HepG2 (cell line): ENCODE measurements at regions not wholly inside any gene's neighbourhood (a gene's known extent, or its start where the extent isn't known, plus 50 kb on each side); places are given as distances from the start of the nearest gene placed in this dataset.

Experiments used
- ATAC-seq: fragments of 200-7000 bp; cut with Tn5 transposase; 3 replicates; pipeline ENCODE4 v1.9.1; 2020; ENCODE audit warnings: mild to moderate bottlenecking, moderate library complexity
- BruUV-seq: library from RNA; stranded (reverse); fragments of 400-500 nt; replicated peaks from 2 replicates; lab custom pipeline; 2021; lab: Mats Ljungman, UMichigan
- CTCF ChIA-PET: fragments of 300-600 bp; formaldehyde crosslinking; extraction: SDS; loops from one replicate; lab custom pipeline; 2021; ENCODE audit warnings: low total read pairs, inconsistent platforms, low intra/inter-chr PET ratio; lab: Yijun Ruan, JAX
- POLR2A ChIA-PET: fragments of 350-600 bp; sonication (Branson Sonifier 250); formaldehyde crosslinking; loops from one replicate; lab custom pipeline; 2020; ENCODE audit warnings: antibody characterized with exemption, inconsistent platforms; lab: Yijun Ruan, JAX
- DNase-seq: peaks from one replicate; pipeline ENCODE4 v3.0.0-alpha.2; 2015; ENCODE audit warnings: low spot score
- FAIRE-seq: peaks from 3 replicates; lab custom pipeline; 2011; peaks lifted over from hg19 to GRCh38; lab: Jason Lieb, UNC
- H2AFZ ChIP-seq: one replicate; pipeline ENCODE4 v1.6.1; 2011; ENCODE audit warnings: low read length, inconsistent platforms
- H3K27ac ChIP-seq: fragments of 300-600 bp; 3 replicates; pipeline ENCODE4 v1.8.0; 2011; ENCODE audit warnings: mixed run types, mild to moderate bottlenecking, mixed read lengths, low read length, inconsistent platforms; ENCODE audit not compliant: insufficient read depth; ENCODE audit errors: extremely low read length
- H3K27me3 ChIP-seq, 2 experiments: fragments of 200-600 bp in 1 of 2; 2 replicates in 1 of 2; 3 replicates in 1 of 2; pipeline versions ENCODE4 v1.6.0 to v1.8.0; 2011; ENCODE audit warnings: low read length in 2 of 2, mild to moderate bottlenecking in 2 of 2, moderate library complexity in 2 of 2, inconsistent platforms in 1 of 2; ENCODE audit not compliant: insufficient read depth in 2 of 2, control insufficient read depth in 1 of 2
- H3K36me3 ChIP-seq, 2 experiments: fragments of 200-600 bp in 1 of 2; replicated peaks in 1 of 2; 2 replicates in 1 of 2; 3 replicates in 1 of 2; pipeline versions ENCODE4 v1.5.1 to v1.8.0; 2011; ENCODE audit warnings: low read length in 2 of 2, inconsistent platforms in 1 of 2; ENCODE audit not compliant: insufficient read depth in 2 of 2, control insufficient read depth in 1 of 2
- H3K4me1 ChIP-seq: 2 replicates; pipeline ENCODE4 v1.5.1; 2012; ENCODE audit warnings: low read length, inconsistent platforms; ENCODE audit not compliant: insufficient read depth
- H3K4me2 ChIP-seq: 2 replicates; pipeline ENCODE4 v1.6.0; 2011; ENCODE audit warnings: low read depth, low read length, inconsistent platforms
- H3K4me3 ChIP-seq, 3 experiments: fragments of 200-600 bp in 1 of 3; sonication (generic), shearing (Covaris generic) in 1 of 3; replicated peaks in 1 of 3; 2 replicates each; pipeline ENCODE4 v1.5.1; 2011 to 2016; ENCODE audit warnings: low read length in 3 of 3, inconsistent platforms in 2 of 3, low read depth in 2 of 3, mild to moderate bottlenecking in 2 of 3, control low read depth in 1 of 3, mixed read lengths in 1 of 3; ENCODE audit not compliant: insufficient read depth in 1 of 3
- H3K79me2 ChIP-seq: one replicate; pipeline ENCODE4 v1.6.1; 2011; ENCODE audit warnings: low read length, inconsistent platforms; ENCODE audit not compliant: insufficient read depth
- H3K9ac ChIP-seq: 2 replicates; pipeline ENCODE4 v1.6.0; 2011; ENCODE audit warnings: mild to moderate bottlenecking, low read depth, low read length, inconsistent platforms; ENCODE audit not compliant: insufficient read depth
- H3K9me3 ChIP-seq: 2 replicates; pipeline ENCODE4 v1.5.1; 2012; ENCODE audit warnings: mild to moderate bottlenecking, low read length
- H4K20me1 ChIP-seq: 2 replicates; pipeline ENCODE4 v1.6.0; 2011; ENCODE audit warnings: inconsistent platforms, mild to moderate bottlenecking, low read length, moderate library complexity; ENCODE audit not compliant: insufficient read depth
- CCAR2 ChIP-seq: fragments of 200-400 bp; formaldehyde crosslinking; optimal IDR thresholded peaks from 2 replicates; pipeline ENCODE3; 2018; ENCODE audit warnings: low read depth, mild to moderate bottlenecking, low read length, moderate library complexity
- HOXA9 ChIP-seq: sonication (generic); formaldehyde crosslinking; IDR thresholded peaks from 2 replicates; pipeline ENCODE4 v1.8.1; 2022; ENCODE audit warnings: missing genetic modification reagents, mild to moderate bottlenecking, moderate library complexity, borderline replicate concordance
- KDM5A ChIP-seq: fragments of 200-600 bp; sonication (generic); IDR thresholded peaks from 2 replicates; pipeline ENCODE4 v1.7.0; 2018; ENCODE audit warnings: antibody characterized with exemption, mild to moderate bottlenecking, low read length, borderline replicate concordance
- NFE2L2 ChIP-seq: fragments of 150-350 bp; IDR thresholded peaks from 2 replicates; pipeline ENCODE4 v1.6.1; 2014; ENCODE audit warnings: low read length
- POGZ ChIP-seq: sonication (generic); formaldehyde crosslinking; IDR thresholded peaks from 2 replicates; pipeline ENCODE4 v1.4.0; 2020; ENCODE audit warnings: mild to moderate bottlenecking, missing genetic modification reagents
- PRPF4 ChIP-seq: fragments of 200-400 bp; formaldehyde crosslinking; IDR thresholded peaks from 2 replicates; pipeline ENCODE4 v1.6.1; 2016; ENCODE audit warnings: low read length, low read depth; ENCODE audit not compliant: poor library complexity, severe bottlenecking
- PTBP1 ChIP-seq: fragments of 200-400 bp; formaldehyde crosslinking; IDR thresholded peaks from 2 replicates; pipeline ENCODE4 v1.6.1; 2018; ENCODE audit warnings: low read length, low read depth; ENCODE audit not compliant: poor library complexity, severe bottlenecking
- RXRB ChIP-seq: IDR thresholded peaks from 2 replicates; pipeline ENCODE4 v1.6.1; 2016; ENCODE audit warnings: borderline replicate concordance, missing genetic modification reagents, missing compliant biosample characterization
- ZFY ChIP-seq: sonication (generic); formaldehyde crosslinking; IDR thresholded peaks from 2 replicates; pipeline ENCODE4 v1.4.0; 2020; ENCODE audit warnings: missing genetic modification reagents
- ZNF124 ChIP-seq: sonication (generic); formaldehyde crosslinking; IDR thresholded peaks from 2 replicates; pipeline ENCODE4 v1.4.0; 2020; ENCODE audit warnings: missing genetic modification reagents
- ZNF383 ChIP-seq: sonication (generic); formaldehyde crosslinking; IDR thresholded peaks from 2 replicates; pipeline ENCODE4 v1.4.0; 2020; ENCODE audit warnings: missing genetic modification reagents, mild to moderate bottlenecking, borderline replicate concordance
- ZNF460 ChIP-seq: sonication (generic); formaldehyde crosslinking; IDR thresholded peaks from 2 replicates; pipeline ENCODE4 v1.5.1; 2020; ENCODE audit warnings: missing genetic modification reagents, mild to moderate bottlenecking, borderline replicate concordance
- ZNF564 ChIP-seq: sonication (generic); formaldehyde crosslinking; IDR thresholded peaks from 2 replicates; pipeline ENCODE4 v1.8.1; 2023; ENCODE audit warnings: mild to moderate bottlenecking, missing genetic modification reagents
- ZNF660 ChIP-seq: sonication (generic); formaldehyde crosslinking; IDR thresholded peaks from 2 replicates; pipeline ENCODE4 v1.5.1; 2020; ENCODE audit warnings: mild to moderate bottlenecking, low read depth, missing genetic modification reagents, borderline replicate concordance
- ZNF766 ChIP-seq: sonication (generic); formaldehyde crosslinking; IDR thresholded peaks from 2 replicates; pipeline ENCODE4 v1.5.0; 2020; ENCODE audit warnings: missing genetic modification reagents, borderline replicate concordance
- ZSCAN20 ChIP-seq: sonication (generic); formaldehyde crosslinking; IDR thresholded peaks from 2 replicates; pipeline ENCODE4 v1.4.0; 2020; ENCODE audit warnings: missing genetic modification reagents, mild to moderate bottlenecking, borderline replicate concordance
- WGBS: methylation state at CpG from one replicate; pipeline ENCODE4 v1.1.6; 2017; ENCODE audit warnings: low lambda C conversion rate; 5-methylcytosine and 5-hydroxymethylcytosine counted together
- in situ Hi-C: cut with HindIII; loops from 2 replicates; pipeline ENCODE4 v1.10.0; 2017; ENCODE audit warnings: low pct_unique_long_range_greater_than_20kb; ENCODE audit not compliant: extremely low pct_ligation_motif_present
- intact Hi-C: fragments of 100-400 bp; cut with micrococcal nuclease; formaldehyde crosslinking; loops from one replicate; pipeline ENCODE4 v1.10.0; 2022; ENCODE audit not compliant: unreplicated experiment
- TF ChIP-seq, protein P1 (sequence below): sonication (generic); formaldehyde crosslinking; IDR thresholded peaks from 2 replicates; pipeline ENCODE4 v1.5.1; 2020; ENCODE audit warnings: missing genetic modification reagents, mild to moderate bottlenecking, borderline replicate concordance
- TF ChIP-seq, protein P2 (sequence below): sonication (generic); formaldehyde crosslinking; IDR thresholded peaks from 2 replicates; pipeline ENCODE4 v1.8.0; 2022; ENCODE audit warnings: missing genetic modification reagents, mild to moderate bottlenecking, moderate library complexity, borderline replicate concordance
- TF ChIP-seq, protein P3 (sequence below): sonication (generic); formaldehyde crosslinking; IDR thresholded peaks from 2 replicates; pipeline ENCODE4 v1.4.0; 2020; ENCODE audit warnings: missing genetic modification reagents

DNA sequence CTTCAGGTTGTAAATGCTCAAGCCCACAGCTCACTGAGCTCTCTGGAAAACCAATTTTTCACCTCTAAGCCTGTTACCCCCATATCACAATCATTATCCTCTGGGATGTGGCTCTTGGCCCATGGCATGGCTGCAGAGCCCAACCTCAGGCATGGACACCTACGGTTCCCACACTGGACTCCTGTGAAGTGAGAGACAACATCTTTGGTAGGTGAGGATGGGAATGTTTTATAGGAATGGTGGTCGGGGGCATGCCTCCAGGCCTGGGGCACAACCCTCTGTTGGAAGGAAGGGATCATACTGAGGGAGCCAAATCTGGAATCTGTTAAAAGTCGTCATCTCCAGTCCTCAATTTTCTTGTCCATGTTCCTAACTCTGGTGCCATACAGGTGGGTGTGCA is 179.1 kb downstream of the FOXD2 start:
- FAIRE-seq: no peak
- no peak for TF ChIP-seq ZSCAN20 (CRISPR knock-in tag)
- TF ChIP-seq, protein P1, sequence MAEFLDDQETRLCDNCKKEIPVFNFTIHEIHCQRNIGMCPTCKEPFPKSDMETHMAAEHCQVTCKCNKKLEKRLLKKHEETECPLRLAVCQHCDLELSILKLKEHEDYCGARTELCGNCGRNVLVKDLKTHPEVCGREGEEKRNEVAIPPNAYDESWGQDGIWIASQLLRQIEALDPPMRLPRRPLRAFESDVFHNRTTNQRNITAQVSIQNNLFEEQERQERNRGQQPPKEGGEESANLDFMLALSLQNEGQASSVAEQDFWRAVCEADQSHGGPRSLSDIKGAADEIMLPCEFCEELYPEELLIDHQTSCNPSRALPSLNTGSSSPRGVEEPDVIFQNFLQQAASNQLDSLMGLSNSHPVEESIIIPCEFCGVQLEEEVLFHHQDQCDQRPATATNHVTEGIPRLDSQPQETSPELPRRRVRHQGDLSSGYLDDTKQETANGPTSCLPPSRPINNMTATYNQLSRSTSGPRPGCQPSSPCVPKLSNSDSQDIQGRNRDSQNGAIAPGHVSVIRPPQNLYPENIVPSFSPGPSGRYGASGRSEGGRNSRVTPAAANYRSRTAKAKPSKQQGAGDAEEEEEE (CRISPR knock-in tag): no peak
- TF ChIP-seq ZNF660 (CRISPR knock-in tag): no peak
- no peak for TF ChIP-seq ZNF766
- no peak for TF ChIP-seq ZNF564 (CRISPR knock-in tag)
- TF ChIP-seq NFE2L2: no peak
- no peak for TF ChIP-seq ZNF460 (CRISPR knock-in tag)
- no peak for TF ChIP-seq PRPF4
- no peak for TF ChIP-seq POGZ
- no peak for TF ChIP-seq PTBP1
- no peak for TF ChIP-seq ZNF383 (CRISPR knock-in tag)
- TF ChIP-seq ZFY: no peak
- no peak for TF ChIP-seq ZNF124 (CRISPR knock-in tag)
- TF ChIP-seq RXRB (CRISPR knock-in tag): no peak
- TF ChIP-seq CCAR2: no peak
- no peak for TF ChIP-seq HOXA9
- TF ChIP-seq KDM5A: no peak
- TF ChIP-seq, protein P2, sequence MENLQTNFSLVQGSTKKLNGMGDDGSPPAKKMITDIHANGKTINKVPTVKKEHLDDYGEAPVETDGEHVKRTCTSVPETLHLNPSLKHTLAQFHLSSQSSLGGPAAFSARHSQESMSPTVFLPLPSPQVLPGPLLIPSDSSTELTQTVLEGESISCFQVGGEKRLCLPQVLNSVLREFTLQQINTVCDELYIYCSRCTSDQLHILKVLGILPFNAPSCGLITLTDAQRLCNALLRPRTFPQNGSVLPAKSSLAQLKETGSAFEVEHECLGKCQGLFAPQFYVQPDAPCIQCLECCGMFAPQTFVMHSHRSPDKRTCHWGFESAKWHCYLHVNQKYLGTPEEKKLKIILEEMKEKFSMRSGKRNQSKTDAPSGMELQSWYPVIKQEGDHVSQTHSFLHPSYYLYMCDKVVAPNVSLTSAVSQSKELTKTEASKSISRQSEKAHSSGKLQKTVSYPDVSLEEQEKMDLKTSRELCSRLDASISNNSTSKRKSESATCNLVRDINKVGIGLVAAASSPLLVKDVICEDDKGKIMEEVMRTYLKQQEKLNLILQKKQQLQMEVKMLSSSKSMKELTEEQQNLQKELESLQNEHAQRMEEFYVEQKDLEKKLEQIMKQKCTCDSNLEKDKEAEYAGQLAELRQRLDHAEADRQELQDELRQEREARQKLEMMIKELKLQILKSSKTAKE (CRISPR knock-in tag): no peak
- TF ChIP-seq, protein P3, sequence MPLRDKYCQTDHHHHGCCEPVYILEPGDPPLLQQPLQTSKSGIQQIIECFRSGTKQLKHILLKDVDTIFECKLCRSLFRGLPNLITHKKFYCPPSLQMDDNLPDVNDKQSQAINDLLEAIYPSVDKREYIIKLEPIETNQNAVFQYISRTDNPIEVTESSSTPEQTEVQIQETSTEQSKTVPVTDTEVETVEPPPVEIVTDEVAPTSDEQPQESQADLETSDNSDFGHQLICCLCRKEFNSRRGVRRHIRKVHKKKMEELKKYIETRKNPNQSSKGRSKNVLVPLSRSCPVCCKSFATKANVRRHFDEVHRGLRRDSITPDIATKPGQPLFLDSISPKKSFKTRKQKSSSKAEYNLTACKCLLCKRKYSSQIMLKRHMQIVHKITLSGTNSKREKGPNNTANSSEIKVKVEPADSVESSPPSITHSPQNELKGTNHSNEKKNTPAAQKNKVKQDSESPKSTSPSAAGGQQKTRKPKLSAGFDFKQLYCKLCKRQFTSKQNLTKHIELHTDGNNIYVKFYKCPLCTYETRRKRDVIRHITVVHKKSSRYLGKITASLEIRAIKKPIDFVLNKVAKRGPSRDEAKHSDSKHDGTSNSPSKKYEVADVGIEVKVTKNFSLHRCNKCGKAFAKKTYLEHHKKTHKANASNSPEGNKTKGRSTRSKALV (CRISPR knock-in tag): no peak
- in situ Hi-C loops (no loop called here), intact Hi-C loops (no loop called here)
- ChIA-PET CTCF (no interaction called here), POLR2A (no interaction called here)
- no peak overlapping the region for H2AFZ ChIP-seq
- H4K20me1 ChIP-seq: no peaks in the 10 kb centered on the region
- H3K79me2 ChIP-seq: no peaks in the 10 kb centered on the region
- no peak overlapping the region for H3K9ac ChIP-seq
- no peaks in the 10 kb centered on the region for H3K36me3 ChIP-seq
- no peak for DNase-seq
- WGBS: 14% methylated on average over 3 of the region's 3 CpGs
- H3K27me3 ChIP-seq: no peaks in the 10 kb centered on the region
- ATAC-seq: no peak
- BruUV-seq: no TSS peak
- no peak overlapping the region for H3K4me2 ChIP-seq
- H3K27ac ChIP-seq: no peak overlapping the region
- no peaks in the 10 kb centered on the region for H3K9me3 ChIP-seq
- H3K4me3 ChIP-seq: no peak overlapping the region
- H3K4me1 ChIP-seq: no peaks in the 10 kb centered on the region
